IMR-90 (cell line): ENCODE measurements at regions not wholly inside any gene's neighbourhood (a gene's known extent, or its start where the extent isn't known, plus 50 kb on each side); places are given as distances from the start of the nearest gene placed in this dataset.

ENCODE experiments used
- ELK1 ChIP-seq: fragments of 150-350 bp; IDR thresholded peaks from 2 replicates; pipeline ENCODE4 v1.6.1; 2016; ENCODE audit warnings: low read depth, mild to moderate bottlenecking, low read length, moderate library complexity, borderline replicate concordance
- MAFK ChIP-seq: IDR thresholded peaks from 2 replicates; pipeline ENCODE4 v1.6.1; 2012; ENCODE audit warnings: low read depth, low read length, improper control_type of control experiment
- MXI1 ChIP-seq: IDR thresholded peaks from 2 replicates; pipeline ENCODE4 v1.6.1; 2012; ENCODE audit warnings: low read depth, mild to moderate bottlenecking, low read length, moderate library complexity, borderline replicate concordance
- RFX5 ChIP-seq: IDR thresholded peaks from 2 replicates; pipeline ENCODE4 v1.8.0; 2012; ENCODE audit warnings: low read depth, mild to moderate bottlenecking, low read length, moderate library complexity
- SMC3 ChIP-seq: fragments of 150-350 bp; IDR thresholded peaks from 2 replicates; pipeline ENCODE4 v1.6.1; 2016; ENCODE audit warnings: low read depth, mild to moderate bottlenecking, antibody characterized with exemption, low read length, moderate library complexity

- TF ChIP-seq ELK1 (no peak), MAFK (no peak), RFX5 (no peak), SMC3 (no peak), MXI1 (no peak)
Measured at GRCh38 chr15:77746254-77747174, 113.8 kb upstream of the LINGO1 start (continued).
